GM23248 (cell line): ENCODE measurements at regions not wholly inside any gene's neighbourhood (a gene's known extent, or its start where the extent isn't known, plus 50 kb on each side); places are given as distances from the start of the nearest gene placed in this dataset.

Experiments used
- EZH2 ChIP-seq: fragments of 200-600 bp; sonication (generic); IDR thresholded peaks from 2 replicates; pipeline ENCODE4 v1.6.1; 2018; ENCODE audit warnings: antibody characterized with exemption, mild to moderate bottlenecking; ENCODE audit not compliant: insufficient read depth, poor library complexity, severe bottlenecking
- EZH2phosphoT487 ChIP-seq: fragments of 200-600 bp; sonication (generic); IDR thresholded peaks from 2 replicates; pipeline ENCODE4 v1.6.1; 2018; ENCODE audit warnings: antibody characterized with exemption, moderate library complexity, mild to moderate bottlenecking, low read depth; ENCODE audit not compliant: insufficient read depth

DNA sequence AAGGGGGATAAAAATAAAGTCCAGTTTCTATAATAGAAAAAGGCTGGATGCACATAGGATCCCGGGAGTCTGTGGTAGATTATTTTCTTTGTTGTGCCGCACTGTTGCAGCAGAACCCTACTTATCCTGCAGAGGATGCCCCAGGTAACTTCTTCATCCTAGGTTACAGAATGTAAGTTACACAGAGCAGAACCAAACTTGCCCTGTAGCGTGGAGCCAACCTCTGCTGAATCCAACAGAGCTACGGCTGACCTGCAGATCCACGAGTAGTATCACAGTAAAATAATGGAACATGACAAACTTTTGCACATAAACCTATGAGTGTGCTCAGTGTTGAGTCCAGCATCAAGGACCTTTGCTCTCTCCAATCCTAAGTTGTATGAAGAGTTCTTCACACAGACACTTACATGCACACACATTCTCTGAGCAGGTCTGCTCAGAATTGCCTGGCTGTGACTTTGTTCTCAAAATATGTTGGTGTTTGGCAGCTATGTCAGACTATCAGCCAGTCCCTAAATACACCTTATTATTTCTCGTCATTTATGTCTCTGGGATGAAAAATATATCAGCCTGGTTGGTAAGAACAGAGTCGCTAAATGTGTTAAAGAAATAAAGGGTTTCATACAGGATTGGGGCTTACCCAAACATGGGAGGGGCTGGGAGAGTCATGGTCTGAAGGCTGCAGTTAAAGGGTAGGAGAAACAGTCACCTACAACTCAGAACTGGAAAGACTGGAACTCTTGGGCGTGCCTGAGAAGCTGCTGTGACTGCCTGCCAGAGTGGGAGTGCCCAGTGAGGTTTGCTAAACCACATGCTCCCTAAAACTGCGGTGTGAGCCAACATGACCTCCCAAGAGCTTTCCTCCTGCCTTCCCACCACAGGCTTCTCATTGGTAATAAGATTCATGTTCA lies 165.1 kb upstream of the SLC24A3 start:
- TF ChIP-seq EZH2 (no peak), EZH2phosphoT487 (no peak)
